ENCODE measurements at regions not wholly inside any gene's neighbourhood (a gene's known extent, or its start where the extent isn't known, plus 50 kb on each side); places are given as distances from the start of the nearest gene placed in this dataset.

DNA sequence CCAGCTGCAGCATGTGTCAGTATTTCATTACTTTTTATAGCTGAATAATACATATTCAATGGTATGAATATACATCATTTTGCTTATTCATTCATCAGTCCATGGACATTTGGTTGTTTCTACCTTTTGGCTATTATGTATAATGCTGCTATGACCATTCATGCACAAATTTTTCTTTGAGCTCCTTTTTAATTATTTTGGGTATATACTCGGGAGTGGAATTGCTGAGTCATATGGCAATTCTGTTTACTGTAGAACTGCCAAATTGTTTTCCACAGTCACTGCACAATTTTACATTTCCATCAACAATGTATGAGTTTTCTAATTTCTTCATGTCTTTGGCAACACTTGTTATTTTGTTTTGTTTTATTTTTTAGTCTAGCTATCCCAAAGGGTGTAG, 405.9 kb upstream of the PITX2 start:
- TF ChIP-seq, protein P1, sequence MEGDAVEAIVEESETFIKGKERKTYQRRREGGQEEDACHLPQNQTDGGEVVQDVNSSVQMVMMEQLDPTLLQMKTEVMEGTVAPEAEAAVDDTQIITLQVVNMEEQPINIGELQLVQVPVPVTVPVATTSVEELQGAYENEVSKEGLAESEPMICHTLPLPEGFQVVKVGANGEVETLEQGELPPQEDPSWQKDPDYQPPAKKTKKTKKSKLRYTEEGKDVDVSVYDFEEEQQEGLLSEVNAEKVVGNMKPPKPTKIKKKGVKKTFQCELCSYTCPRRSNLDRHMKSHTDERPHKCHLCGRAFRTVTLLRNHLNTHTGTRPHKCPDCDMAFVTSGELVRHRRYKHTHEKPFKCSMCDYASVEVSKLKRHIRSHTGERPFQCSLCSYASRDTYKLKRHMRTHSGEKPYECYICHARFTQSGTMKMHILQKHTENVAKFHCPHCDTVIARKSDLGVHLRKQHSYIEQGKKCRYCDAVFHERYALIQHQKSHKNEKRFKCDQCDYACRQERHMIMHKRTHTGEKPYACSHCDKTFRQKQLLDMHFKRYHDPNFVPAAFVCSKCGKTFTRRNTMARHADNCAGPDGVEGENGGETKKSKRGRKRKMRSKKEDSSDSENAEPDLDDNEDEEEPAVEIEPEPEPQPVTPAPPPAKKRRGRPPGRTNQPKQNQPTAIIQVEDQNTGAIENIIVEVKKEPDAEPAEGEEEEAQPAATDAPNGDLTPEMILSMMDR (conservative IDR thresholded peaks at IDR 0.05; ENCODE audit: control insufficient read depth, insufficient read depth, low read depth, low read length): no peak
- peak; percentile 7 for DNase-seq (ENCODE audit: low read depth)
- no peak overlapping the region for H3K4me3 ChIP-seq (ENCODE audit: control insufficient read depth, low read depth, low read length)

DNA sequence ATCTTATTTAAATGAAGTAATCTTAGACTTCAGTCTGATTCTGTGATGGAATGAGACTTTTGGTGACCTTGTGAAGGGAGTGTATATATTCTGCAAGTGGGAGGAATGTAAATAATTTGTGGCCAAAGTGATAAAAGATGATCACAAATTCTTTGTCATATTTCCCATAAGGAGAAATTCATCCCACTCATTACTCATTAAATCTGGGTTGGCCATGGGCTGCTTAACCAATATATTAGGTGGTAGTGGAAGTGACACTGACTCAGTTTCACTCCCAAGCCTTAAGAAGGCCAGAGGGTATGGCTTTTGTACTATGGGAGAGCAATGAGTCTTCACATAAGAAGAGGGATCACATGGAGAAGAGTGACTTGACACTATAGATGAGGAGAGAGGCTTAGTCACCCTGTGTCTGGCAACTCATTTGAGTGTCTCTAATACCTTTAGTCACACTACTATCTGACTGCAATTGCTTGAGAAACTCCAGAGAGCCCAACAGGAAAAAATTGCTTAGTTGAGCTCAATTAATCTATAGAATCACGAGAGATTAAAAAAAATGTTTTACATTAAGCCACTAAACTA, 408.2 kb upstream of the PITX2 start:
- no peak overlapping the region for H3K4me3 ChIP-seq (ENCODE audit: control insufficient read depth, low read depth, low read length)
- TF ChIP-seq, protein P1 (conservative IDR thresholded peaks at IDR 0.05; ENCODE audit: control insufficient read depth, insufficient read depth, low read depth, low read length): no peak
- peak; percentile 30 for DNase-seq (ENCODE audit: low read depth)

DNA sequence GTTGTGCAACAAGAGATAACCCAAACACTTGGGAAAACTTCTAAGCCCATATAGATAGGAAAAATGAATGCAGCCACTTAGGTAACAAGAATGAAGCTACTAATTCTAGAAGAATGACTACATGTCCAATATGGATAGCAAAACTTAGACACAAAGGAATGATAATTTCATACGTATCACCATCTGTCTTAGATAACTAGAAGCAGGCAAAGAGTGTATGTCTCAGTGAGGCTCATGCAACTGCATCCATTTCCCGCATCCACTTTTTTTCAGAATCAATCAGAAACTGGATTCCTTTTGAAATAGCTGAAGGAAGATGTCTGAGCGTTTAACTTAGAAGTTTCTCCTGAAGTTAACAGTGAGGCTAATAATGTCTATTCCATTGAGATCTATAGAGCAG, 408.7 kb upstream of the PITX2 start:
- no peak for DNase-seq (ENCODE audit: low read depth)
- H3K4me3 ChIP-seq (ENCODE audit: control insufficient read depth, low read depth, low read length): no peak overlapping the region
- TF ChIP-seq, protein P1 (conservative IDR thresholded peaks at IDR 0.05; ENCODE audit: control insufficient read depth, insufficient read depth, low read depth, low read length): no peak

DNA sequence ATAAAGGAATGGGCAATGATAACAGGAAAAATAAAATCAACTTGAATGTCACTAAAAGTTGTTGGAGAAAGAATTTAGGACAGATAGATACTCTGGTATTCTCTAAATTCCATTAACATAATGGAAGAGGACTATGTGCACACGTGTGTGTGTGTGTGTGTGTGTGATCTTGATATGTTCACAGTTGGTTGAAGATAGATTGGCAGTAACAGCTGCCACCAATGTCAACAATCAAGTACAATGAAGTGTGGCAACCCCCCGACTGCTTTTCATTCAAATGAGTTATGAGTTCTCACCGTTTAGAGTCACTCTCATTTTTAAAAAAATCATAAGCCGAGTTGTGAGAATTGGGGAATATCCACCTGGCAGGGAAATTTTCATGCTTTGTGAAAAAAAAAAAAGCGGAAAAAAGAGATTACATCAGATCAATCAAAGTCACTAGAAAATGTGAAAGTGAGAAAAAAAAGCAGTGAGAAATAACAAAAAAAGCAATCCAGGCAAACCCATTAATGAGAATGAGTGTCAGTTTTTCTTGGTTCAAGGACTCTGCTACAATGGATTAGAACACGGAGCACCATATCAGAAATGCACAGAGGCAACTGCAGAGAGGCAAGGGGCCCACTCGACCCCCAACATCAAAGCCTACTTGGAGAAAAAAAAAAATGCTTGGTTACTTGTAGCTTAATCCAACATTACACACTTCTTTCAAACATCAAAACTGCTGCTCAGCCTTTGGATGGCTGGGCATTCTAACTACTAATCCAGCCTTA, 414.9 kb upstream of the PITX2 start:
- DNase-seq (ENCODE audit: low read depth): no peak
- TF ChIP-seq, protein P1 (conservative IDR thresholded peaks at IDR 0.05; ENCODE audit: control insufficient read depth, insufficient read depth, low read depth, low read length): no peak
- H3K4me3 ChIP-seq (ENCODE audit: control insufficient read depth, low read depth, low read length): no peak overlapping the region

DNA sequence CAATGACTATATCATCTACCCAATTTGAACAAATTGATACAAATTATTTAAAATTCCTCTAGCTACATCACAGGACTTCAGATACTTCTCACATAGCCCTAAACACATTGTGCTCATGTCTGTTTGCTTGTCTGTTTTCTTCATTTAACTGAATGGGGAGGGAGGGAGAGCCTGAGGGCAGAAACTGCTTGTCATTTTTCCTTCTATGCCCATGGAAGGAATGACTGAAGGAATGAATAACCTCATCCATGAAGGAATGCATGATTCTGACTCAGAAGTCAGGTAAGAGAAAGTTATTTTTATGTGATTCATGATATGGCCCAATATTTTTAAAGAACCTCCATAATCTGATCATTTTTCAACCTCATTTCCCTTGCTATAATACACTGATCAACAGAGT, 418.0 kb upstream of the PITX2 start:
- no peak overlapping the region for H3K4me3 ChIP-seq (ENCODE audit: control insufficient read depth, low read depth, low read length)
- DNase-seq (ENCODE audit: low read depth): no peak
- TF ChIP-seq, protein P1 (conservative IDR thresholded peaks at IDR 0.05; ENCODE audit: control insufficient read depth, insufficient read depth, low read depth, low read length): no peak

DNA sequence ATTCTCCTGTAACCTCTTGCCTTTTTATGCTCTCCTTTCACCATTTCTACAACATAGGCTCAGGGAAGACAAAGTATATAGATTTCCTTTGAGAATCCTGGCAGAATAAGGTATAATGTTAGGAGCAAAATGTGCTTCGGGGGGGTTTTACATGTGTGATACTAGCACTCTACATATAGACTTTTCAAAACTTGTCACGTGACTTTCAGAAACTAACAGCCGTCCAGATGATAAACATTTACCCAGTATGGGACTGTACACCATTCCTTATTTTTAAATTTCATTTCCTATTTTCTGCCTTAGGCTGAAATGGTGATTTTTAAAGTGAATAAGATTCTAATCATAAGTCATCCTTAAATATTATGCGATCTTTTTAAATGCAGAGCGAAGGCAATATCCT, 420.4 kb upstream of the PITX2 start:
- no peak overlapping the region for H3K4me3 ChIP-seq (ENCODE audit: control insufficient read depth, low read depth, low read length)
- no peak for DNase-seq (ENCODE audit: low read depth)
- TF ChIP-seq, protein P1 (conservative IDR thresholded peaks at IDR 0.05; ENCODE audit: control insufficient read depth, insufficient read depth, low read depth, low read length): no peak

Data from fibroblast of mammary gland (primary cell).